CD4-positive, alpha-beta T cell treated with Interleukin-2 at 100 ng/mL for 4 hours (primary cell): ENCODE measurements at regions not wholly inside any gene's neighbourhood (a gene's known extent, or its start where the extent isn't known, plus 50 kb on each side); places are given as distances from the start of the nearest gene placed in this dataset.

Experiments used
- DNase-seq: peaks from one replicate; pipeline ENCODE4 v3.0.0-alpha.2; 2020; ENCODE audit warnings: low spot score

DNA sequence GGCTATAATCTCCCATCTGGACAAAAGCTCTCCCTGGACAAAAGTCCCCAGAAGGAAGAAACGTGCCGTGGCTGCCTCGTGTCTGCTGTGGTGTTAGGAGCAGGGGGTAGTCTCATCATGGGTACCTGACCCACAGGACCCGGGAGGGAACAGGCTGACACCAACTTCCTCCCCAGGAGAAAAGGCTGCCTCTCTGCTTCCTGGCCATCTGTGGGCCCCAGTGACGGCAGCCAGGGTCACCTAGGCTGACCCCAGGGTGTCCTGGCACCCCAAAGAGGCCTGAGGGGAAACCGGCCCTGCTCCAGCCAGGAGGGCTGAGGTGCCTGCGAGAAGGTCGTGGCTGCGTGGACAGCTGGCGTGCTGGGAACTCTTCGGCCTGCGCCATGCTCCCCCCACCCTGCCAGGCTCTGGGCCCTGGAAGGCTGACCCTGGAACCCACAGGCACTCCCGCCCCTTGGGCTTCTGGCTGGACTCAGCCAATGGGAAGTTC is 133.9 kb downstream of the RFLNA start:
- DNase-seq = no peak

- no peak for DNase-seq
These were observed 133.4 kb downstream of the RFLNA start for GRCh38 chr12:124428136-124428791.

- DNase-seq = no peak
These were observed 132.0 kb downstream of the RFLNA start for GRCh38 chr12:124426594-124427555.

DNA sequence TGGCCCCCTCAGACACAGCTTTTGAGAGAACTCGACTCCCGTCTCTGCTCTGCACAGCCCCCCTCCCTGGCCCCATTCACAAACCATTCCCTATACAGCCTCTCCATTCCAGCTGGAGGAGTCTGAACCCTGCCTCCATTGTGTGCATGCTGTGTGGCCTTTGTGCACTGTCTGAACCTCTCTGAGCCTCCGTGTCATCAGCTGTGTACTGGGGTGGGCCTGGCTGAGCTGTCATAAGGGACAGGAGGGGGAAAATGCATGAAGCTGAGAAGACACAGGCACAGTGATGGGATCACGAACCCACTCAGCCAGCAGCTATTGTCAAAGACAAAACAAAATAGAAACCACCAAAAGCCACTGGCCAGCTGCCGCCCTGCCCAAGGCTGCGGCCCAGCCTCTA is 130.8 kb downstream of the RFLNA start:
- DNase-seq = no peak

- no peak for DNase-seq
These were observed 129.6 kb downstream of the RFLNA start for GRCh38 chr12:124424516-124424905.

DNA sequence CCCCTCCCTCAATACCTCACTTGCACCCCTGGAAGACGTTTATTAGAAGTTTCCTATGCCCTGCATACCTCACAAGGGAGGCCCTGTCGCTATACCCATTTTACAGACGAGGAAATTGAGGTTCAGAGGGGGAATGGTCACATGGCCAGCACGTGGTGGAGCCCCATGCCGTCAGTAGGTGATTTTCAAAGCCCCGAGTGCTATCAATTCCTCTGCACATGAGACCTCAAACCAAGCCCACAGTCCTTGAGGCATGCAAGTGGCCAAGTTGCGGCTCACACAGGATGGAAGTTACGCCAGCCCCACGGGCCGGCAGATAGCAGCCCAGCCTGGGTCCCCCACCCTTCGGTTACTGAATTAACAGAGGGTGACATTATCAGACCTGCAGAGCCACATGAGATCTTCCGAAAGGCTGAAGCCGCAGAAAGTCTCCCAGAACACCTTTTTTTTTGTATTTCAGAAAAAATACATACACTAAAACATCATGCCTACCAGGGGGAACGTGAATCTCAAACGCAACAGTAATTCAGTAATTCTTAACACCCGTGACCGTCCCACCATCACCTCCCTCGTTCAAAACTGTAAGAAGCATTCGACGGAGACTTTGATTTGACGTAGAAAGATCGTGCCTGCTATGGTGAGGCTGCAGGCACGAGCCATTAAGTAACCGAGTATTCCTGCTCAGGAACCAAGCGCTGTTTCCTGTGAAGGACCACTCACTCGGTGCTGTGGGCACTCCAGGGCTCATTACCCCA is 129.0 kb downstream of the RFLNA start:
- peak; percentile 11 for DNase-seq

- no peak for DNase-seq
These were observed 128.0 kb downstream of the RFLNA start for GRCh38 chr12:124422570-124423523.

GRCh38 chr12:124422142-124422569 is 127.3 kb downstream of the RFLNA start:
- DNase-seq = no peak

- DNase-seq = no peak
These were observed 126.2 kb downstream of the RFLNA start for GRCh38 chr12:124420996-124421674.

DNA sequence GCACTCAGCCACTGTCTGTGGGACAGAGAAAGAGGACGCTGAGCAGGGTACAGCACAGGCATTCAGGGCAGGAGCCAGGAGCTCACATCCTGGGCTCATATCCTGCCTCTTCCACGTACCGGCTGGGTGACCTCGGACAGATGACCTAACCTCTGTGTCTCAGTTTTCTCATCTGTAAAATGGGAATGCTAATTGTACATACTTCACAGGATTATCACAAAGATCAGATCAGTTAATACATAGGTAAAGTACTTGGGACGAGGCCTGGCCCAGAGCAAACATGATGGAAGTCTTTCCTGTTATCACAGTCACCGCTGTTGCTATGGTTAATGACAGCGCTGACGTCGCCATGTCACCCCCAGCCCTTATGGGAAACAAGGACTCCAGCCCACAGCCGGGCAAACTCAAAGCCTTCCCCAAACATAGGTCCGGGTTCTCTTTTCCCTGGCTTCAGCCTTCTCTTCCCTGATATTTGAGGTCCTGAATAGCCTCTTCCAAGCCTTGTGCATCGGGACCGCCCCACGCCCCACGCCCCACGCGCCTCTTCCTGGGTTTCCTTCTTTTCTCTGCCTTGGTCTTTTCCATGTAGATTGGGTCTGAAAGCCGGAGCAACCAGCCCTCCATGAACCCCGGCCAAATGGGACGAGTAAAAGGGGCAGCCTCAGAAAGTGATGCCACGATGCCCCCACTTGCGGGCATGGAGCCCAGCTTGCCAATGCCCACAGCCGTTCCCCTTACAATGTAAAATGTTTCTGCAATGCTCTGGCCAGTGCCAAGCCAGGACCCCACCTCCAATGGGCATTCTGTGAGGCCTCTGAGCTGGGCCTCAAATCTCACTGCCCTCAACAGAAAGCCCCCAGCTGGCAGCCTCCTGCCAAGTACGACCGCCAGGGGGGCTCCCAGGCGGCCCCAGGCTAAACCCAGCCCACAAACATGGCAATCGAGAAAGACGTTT is 125.4 kb downstream of the RFLNA start:
- DNase-seq = no peak

- DNase-seq = no peak
These were observed 124.6 kb downstream of the RFLNA start for GRCh38 chr12:124419292-124420040.

DNA sequence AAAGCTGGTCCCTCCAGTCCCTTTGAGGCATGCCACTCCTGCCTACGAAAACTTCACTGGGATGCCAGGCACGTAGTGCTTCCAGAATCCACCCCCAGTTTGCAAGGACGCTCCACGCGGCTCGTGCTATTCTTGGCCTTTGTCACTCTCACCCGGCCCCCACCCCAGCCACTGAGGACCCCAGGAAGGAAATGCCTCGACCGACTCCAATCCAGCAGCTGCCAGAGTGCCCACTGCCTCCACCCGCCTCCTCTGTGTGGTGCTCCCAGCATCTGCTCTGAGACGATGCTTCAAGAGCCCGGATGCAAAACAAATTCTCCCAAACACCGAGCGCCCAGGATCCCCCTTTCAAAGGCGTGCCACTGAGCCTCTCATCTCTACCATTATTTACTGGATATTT is 123.9 kb downstream of the RFLNA start:
- no peak for DNase-seq

DNA sequence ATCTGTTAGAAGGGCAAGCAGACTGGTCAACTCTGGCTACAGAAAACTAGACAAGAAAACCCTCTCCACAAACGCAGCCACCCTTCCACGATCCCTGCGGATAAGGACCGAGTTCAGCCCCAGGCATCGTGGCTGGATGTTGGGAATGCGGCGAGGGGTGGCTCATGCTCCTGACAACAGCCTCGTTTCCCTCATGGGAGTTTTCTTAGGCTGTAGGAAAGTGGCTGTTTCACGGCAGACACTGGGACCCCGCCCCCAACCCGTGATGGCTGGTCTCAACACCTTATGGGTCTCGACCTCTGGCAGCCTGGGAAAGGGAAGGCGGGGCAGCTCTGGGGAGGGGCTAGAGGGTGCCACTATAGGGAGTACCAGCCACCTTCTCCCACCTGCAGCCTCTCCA is 123.3 kb downstream of the RFLNA start:
- no peak for DNase-seq

GRCh38 chr12:124416516-124417395 is 121.9 kb downstream of the RFLNA start:
- DNase-seq = no peak

- DNase-seq = no peak
These were observed 120.2 kb downstream of the RFLNA start for GRCh38 chr12:124415064-124415463.

DNA sequence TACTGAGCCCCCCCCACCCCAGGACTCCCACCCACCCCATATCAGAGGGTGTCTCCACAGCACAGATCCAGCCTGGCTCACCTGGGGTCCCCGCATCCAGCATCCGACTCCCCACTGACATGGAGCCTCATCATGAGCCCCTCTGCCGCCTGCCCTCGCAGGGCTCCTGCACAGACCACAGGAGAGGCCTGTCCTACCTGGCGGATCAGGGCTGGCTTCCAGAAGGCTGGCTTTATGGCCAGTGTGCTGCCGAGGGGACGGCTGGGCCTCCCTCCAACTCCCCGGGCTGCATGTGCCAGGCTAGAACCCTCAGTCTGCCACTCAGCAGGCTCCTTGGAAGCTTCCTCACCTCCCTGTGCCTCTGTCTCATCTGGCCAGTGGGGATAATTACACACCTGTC is 119.0 kb downstream of the RFLNA start:
- no peak for DNase-seq

- DNase-seq = no peak
These were observed 118.5 kb downstream of the RFLNA start for GRCh38 chr12:124413401-124413800.

- DNase-seq = no peak
These were observed 117.7 kb downstream of the RFLNA start for GRCh38 chr12:124412646-124413015.
